IMR-90 (cell line): ENCODE measurements at regions not wholly inside any gene's neighbourhood (a gene's known extent, or its start where the extent isn't known, plus 50 kb on each side); places are given as distances from the start of the nearest gene placed in this dataset.
"Not testable (repeated sequence)": the region's sequence is repeated elsewhere in the genome, so short reads cannot be mapped to it uniquely, and the experiment has no call there.

Experiments
- CHD1 ChIP-seq: IDR thresholded peaks from 2 replicates; pipeline ENCODE4 v1.6.1; 2012; ENCODE audit warnings: low read depth, low read length, improper control_type of control experiment
- CTCF ChIP-seq: conservative IDR thresholded peaks from 2 replicates; pipeline ENCODE4 v1.5.1; 2012; ENCODE audit warnings: mild to moderate bottlenecking, low read depth, low read length, improper control_type of control experiment
- MAFK ChIP-seq: IDR thresholded peaks from 2 replicates; pipeline ENCODE4 v1.6.1; 2012; ENCODE audit warnings: low read depth, low read length, improper control_type of control experiment
- POLR2A ChIP-seq: IDR thresholded peaks from 2 replicates; pipeline ENCODE4 v1.6.1; 2012; ENCODE audit warnings: mild to moderate bottlenecking, low read depth, low read length
- USF2 ChIP-seq: fragments of 150-350 bp; IDR thresholded peaks from 2 replicates; pipeline ENCODE4 v1.6.1; 2017; ENCODE audit warnings: mild to moderate bottlenecking, antibody characterized with exemption, low read length, low read depth

- TF ChIP-seq CTCF, USF2, POLR2A, CHD1, MAFK: not testable (repeated sequence)
Measured at GRCh38 chr2:87636735-87637134, 111.2 kb upstream of the PLGLB2 start.
